HG03442 (cell line): ENCODE measurements at regions not wholly inside any gene's neighbourhood (a gene's known extent, or its start where the extent isn't known, plus 50 kb on each side); places are given as distances from the start of the nearest gene placed in this dataset.

Experiments
- ATAC-seq: cut with Tn5 transposase; IDR thresholded peaks from one replicate; pipeline ENCODE4 v1.9.1; 2021; ENCODE audit warnings: mild to moderate bottlenecking, moderate library complexity; ENCODE audit not compliant: unreplicated experiment

- no peak for ATAC-seq
Measured at GRCh38 chr12:107973950-107974349, 155.1 kb upstream of the WSCD2 start.

GRCh38 chr12:107976331-107976730 is 152.8 kb upstream of the WSCD2 start:
- no peak for ATAC-seq

- ATAC-seq: no peak
Measured at GRCh38 chr12:107978201-107978600, 150.9 kb upstream of the WSCD2 start.

GRCh38 chr12:107978641-107979040 is 150.4 kb upstream of the WSCD2 start:
- ATAC-seq: no peak

- ATAC-seq: no peak
Measured at GRCh38 chr12:107983756-107984472, 145.2 kb upstream of the WSCD2 start.

- ATAC-seq: no peak
Measured at GRCh38 chr12:107984973-107985372, 144.1 kb upstream of the WSCD2 start.

GRCh38 chr12:107986183-107986582 is 142.9 kb upstream of the WSCD2 start:
- no peak for ATAC-seq

GRCh38 chr12:107990325-107990724 is 138.8 kb upstream of the WSCD2 start:
- ATAC-seq: no peak

- no peak for ATAC-seq
Measured at GRCh38 chr12:107992029-107992428, 137.1 kb upstream of the WSCD2 start.

- ATAC-seq: no peak
Measured at GRCh38 chr12:107992870-107993451, 136.1 kb upstream of the WSCD2 start.

- no peak for ATAC-seq
Measured at GRCh38 chr12:107998863-107999262, 130.2 kb upstream of the WSCD2 start.

GRCh38 chr12:108000111-108000510 is 129.0 kb upstream of the WSCD2 start:
- ATAC-seq: no peak

GRCh38 chr12:108004319-108004718 is 124.8 kb upstream of the WSCD2 start:
- no peak for ATAC-seq

- no peak for ATAC-seq
Measured at GRCh38 chr12:108008163-108008905, 120.8 kb upstream of the WSCD2 start.

GRCh38 chr12:108009442-108010070 is 119.5 kb upstream of the WSCD2 start:
- no peak for ATAC-seq

GRCh38 chr12:108016022-108016564 is 113.0 kb upstream of the WSCD2 start:
- ATAC-seq: no peak

GRCh38 chr12:108017472-108018057 is 111.5 kb upstream of the WSCD2 start:
- no peak for ATAC-seq

GRCh38 chr12:108019862-108020261 is 109.2 kb upstream of the WSCD2 start:
- ATAC-seq: no peak

- ATAC-seq: no peak
Measured at GRCh38 chr12:108021141-108021540, 107.9 kb upstream of the WSCD2 start.

GRCh38 chr12:108021949-108022522 is 107.1 kb upstream of the WSCD2 start:
- no peak for ATAC-seq
